DND-41 (cell line): ENCODE measurements at regions not wholly inside any gene's neighbourhood (a gene's known extent, or its start where the extent isn't known, plus 50 kb on each side); places are given as distances from the start of the nearest gene placed in this dataset.

ENCODE experiments used
- ATAC-seq: fragments of 200-7000 bp; cut with Tn5 transposase; 3 replicates; pipeline ENCODE4 v1.9.1; 2021; ENCODE audit warnings: low read depth; ENCODE audit not compliant: insufficient read depth
- DNase-seq: peaks from one replicate; pipeline ENCODE4 v3.0.0-alpha.2; 2020
- H2AFZ ChIP-seq: 2 replicates; pipeline ENCODE4 v1.6.0; 2012; ENCODE audit warnings: low read depth, low read length
- H3K27ac ChIP-seq: 2 replicates; pipeline ENCODE4 v1.5.1; 2012; ENCODE audit warnings: low read length, inconsistent platforms
- H3K27me3 ChIP-seq: fragments of 200-600 bp; sonication (generic); 2 replicates; pipeline ENCODE4 v1.6.0; 2012; ENCODE audit warnings: low read length, mild to moderate bottlenecking, inconsistent platforms; ENCODE audit not compliant: insufficient read depth, poor library complexity
- H3K36me3 ChIP-seq: 2 replicates; pipeline ENCODE4 v1.5.1; 2012; ENCODE audit warnings: low read length, inconsistent platforms; ENCODE audit not compliant: insufficient read depth
- H3K4me1 ChIP-seq: 2 replicates; pipeline ENCODE4 v1.5.1; 2012; ENCODE audit warnings: mild to moderate bottlenecking, low read length; ENCODE audit not compliant: insufficient read depth
- H3K4me2 ChIP-seq: 2 replicates; pipeline ENCODE4 v1.6.0; 2012; ENCODE audit warnings: mild to moderate bottlenecking, moderate library complexity, low read length, inconsistent platforms; ENCODE audit not compliant: insufficient read depth
- H3K4me3 ChIP-seq, 2 experiments: fragments of 200-600 bp in 1 of 2; shearing (Covaris generic) in 1 of 2; 2 replicates each; pipeline ENCODE4 v1.5.1; 2012 to 2016; ENCODE audit warnings: inconsistent platforms in 2 of 2, low read length in 2 of 2, mild to moderate bottlenecking in 2 of 2, low read depth in 1 of 2, moderate library complexity in 1 of 2
- H3K79me2 ChIP-seq: 2 replicates; pipeline ENCODE4 v1.6.0; 2012; ENCODE audit warnings: low read length, inconsistent platforms; ENCODE audit not compliant: insufficient read depth
- H3K9ac ChIP-seq: 2 replicates; pipeline ENCODE4 v1.6.0; 2012; ENCODE audit warnings: low read depth, mild to moderate bottlenecking, inconsistent platforms, low read length, moderate library complexity
- H3K9me3 ChIP-seq: 2 replicates; pipeline ENCODE4 v1.5.1; 2012; ENCODE audit warnings: low read length, moderate library complexity, mild to moderate bottlenecking, inconsistent platforms; ENCODE audit not compliant: insufficient read depth, severe bottlenecking
- H4K20me1 ChIP-seq: 2 replicates; pipeline ENCODE4 v1.6.0; 2012; ENCODE audit warnings: low read length; ENCODE audit not compliant: insufficient read depth
- CTCF ChIP-seq: IDR thresholded peaks from 2 replicates; pipeline ENCODE4 v1.5.1; 2012; ENCODE audit warnings: borderline replicate concordance, low read length, moderate library complexity, mild to moderate bottlenecking; ENCODE audit not compliant: poor library complexity, severe bottlenecking; ENCODE audit errors: extremely low read depth
- EZH2 ChIP-seq: IDR thresholded peaks from 3 replicates; pipeline ENCODE4 v1.6.1; 2012; ENCODE audit warnings: borderline replicate concordance, low read depth, mild to moderate bottlenecking, moderate library complexity, low read length, inconsistent platforms; ENCODE audit not compliant: severe bottlenecking

- ATAC-seq (no peak), DNase-seq (no peak)
- H3K4me1 ChIP-seq: no peaks in the 10 kb centered on the region
- no peak for TF ChIP-seq CTCF
- TF ChIP-seq EZH2: no peak
- no peaks in the 10 kb centered on the region for H3K9me3 ChIP-seq
- H3K4me3 ChIP-seq: no peak overlapping the region
- H3K9ac ChIP-seq: no peak overlapping the region
- no peaks in the 10 kb centered on the region for H4K20me1 ChIP-seq
- no peak overlapping the region for H2AFZ ChIP-seq
- H3K79me2 ChIP-seq: no peaks in the 10 kb centered on the region
- no peaks in the 10 kb centered on the region for H3K27me3 ChIP-seq
- H3K4me2 ChIP-seq: no peak overlapping the region
- no peaks in the 10 kb centered on the region for H3K36me3 ChIP-seq
- no peak overlapping the region for H3K27ac ChIP-seq
Observed at GRCh38 chr12:43273467-43273866, 278.5 kb downstream of the ADAMTS20 start.

GRCh38 chr12:43271659-43272058 is 280.3 kb downstream of the ADAMTS20 start:
- TF ChIP-seq EZH2 (no peak), CTCF (no peak)
- H3K27me3 ChIP-seq: no peaks in the 10 kb centered on the region
- no peaks in the 10 kb centered on the region for H3K36me3 ChIP-seq
- no peaks in the 10 kb centered on the region for H3K79me2 ChIP-seq
- H3K4me1 ChIP-seq: no peaks in the 10 kb centered on the region
- H3K9ac ChIP-seq: no peak overlapping the region
- H2AFZ ChIP-seq: no peak overlapping the region
- no peak overlapping the region for H3K4me2 ChIP-seq
- DNase-seq (no peak), ATAC-seq (no peak)
- no peak overlapping the region for H3K27ac ChIP-seq
- no peaks in the 10 kb centered on the region for H4K20me1 ChIP-seq
- H3K4me3 ChIP-seq: no peak overlapping the region
- no peaks in the 10 kb centered on the region for H3K9me3 ChIP-seq

GRCh38 chr12:43267818-43268217 is 284.2 kb downstream of the ADAMTS20 start:
- TF ChIP-seq CTCF (no peak), EZH2 (no peak)
- DNase-seq: no peak
- no peak overlapping the region for H2AFZ ChIP-seq
- no peaks in the 10 kb centered on the region for H3K79me2 ChIP-seq
- no peak overlapping the region for H3K4me3 ChIP-seq
- no peaks in the 10 kb centered on the region for H3K27me3 ChIP-seq
- no peak for ATAC-seq
- H3K36me3 ChIP-seq: no peaks in the 10 kb centered on the region
- no peak overlapping the region for H3K9ac ChIP-seq
- no peak overlapping the region for H3K27ac ChIP-seq
- no peaks in the 10 kb centered on the region for H4K20me1 ChIP-seq
- H3K9me3 ChIP-seq: no peaks in the 10 kb centered on the region
- no peak overlapping the region for H3K4me2 ChIP-seq
- no peaks in the 10 kb centered on the region for H3K4me1 ChIP-seq

GRCh38 chr12:43261701-43262100 is 290.3 kb downstream of the ADAMTS20 start:
- H3K36me3 ChIP-seq: no peaks in the 10 kb centered on the region
- H3K9me3 ChIP-seq: no peaks in the 10 kb centered on the region
- no peak for DNase-seq
- no peak for ATAC-seq
- no peaks in the 10 kb centered on the region for H3K79me2 ChIP-seq
- H4K20me1 ChIP-seq: no peaks in the 10 kb centered on the region
- no peaks in the 10 kb centered on the region for H3K4me1 ChIP-seq
- H3K27me3 ChIP-seq: no peaks in the 10 kb centered on the region
- H2AFZ ChIP-seq: no peak overlapping the region
- no peak overlapping the region for H3K4me2 ChIP-seq
- no peak overlapping the region for H3K4me3 ChIP-seq
- TF ChIP-seq CTCF (no peak), EZH2 (no peak)
- no peak overlapping the region for H3K27ac ChIP-seq
- no peak overlapping the region for H3K9ac ChIP-seq
